CD4-positive, alpha-beta T cell treated with Interleukin-10 for 1 hour (primary cell): ENCODE measurements at regions not wholly inside any gene's neighbourhood (a gene's known extent, or its start where the extent isn't known, plus 50 kb on each side); places are given as distances from the start of the nearest gene placed in this dataset.
"Not testable (repeated sequence)": the region's sequence is repeated elsewhere in the genome, so short reads cannot be mapped to it uniquely, and the experiment has no call there.

ENCODE experiments used
- DNase-seq: peaks from one replicate; pipeline ENCODE4 v3.0.0-alpha.2; 2020

DNA sequence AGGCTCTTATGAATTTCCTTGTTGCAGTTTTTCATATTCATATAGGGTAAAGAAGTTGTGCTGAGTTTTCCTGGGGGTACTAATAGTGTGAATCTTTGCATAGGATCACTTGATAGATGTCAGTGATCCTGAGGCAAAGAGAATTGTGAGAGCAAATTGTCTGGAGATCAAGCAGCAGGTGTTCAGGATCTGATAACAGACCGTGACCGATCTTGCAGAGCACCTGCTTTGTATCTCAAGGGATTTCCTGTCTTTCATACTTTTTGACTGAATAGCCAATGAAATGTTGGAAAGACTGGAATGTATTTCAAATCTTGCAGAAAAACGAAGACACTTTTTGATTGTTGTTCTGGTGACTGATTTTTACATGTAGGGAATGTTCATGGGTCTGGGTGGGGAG lies 914.5 kb downstream of the STIM2 start:
- DNase-seq = no peak

DNA sequence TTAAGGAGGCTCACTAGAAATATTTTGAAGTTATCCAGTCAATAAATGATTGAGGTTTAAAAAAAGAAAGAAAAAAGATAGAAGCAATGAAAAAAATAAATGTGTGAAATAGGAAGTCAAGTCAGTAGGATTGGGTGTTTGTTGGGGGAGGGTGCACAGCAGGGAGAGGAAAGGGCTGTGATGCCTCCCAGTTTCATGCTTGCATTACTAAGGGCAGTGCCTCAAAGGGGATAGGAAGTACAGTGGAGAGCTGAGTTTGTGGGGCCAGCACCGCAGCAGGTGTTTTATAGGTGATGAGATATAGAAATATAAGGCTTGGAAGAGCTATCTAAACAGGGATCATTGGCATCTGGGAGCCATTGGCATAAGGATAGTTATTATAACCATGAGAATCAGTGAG lies 919.2 kb downstream of the STIM2 start:
- DNase-seq = no peak

DNA sequence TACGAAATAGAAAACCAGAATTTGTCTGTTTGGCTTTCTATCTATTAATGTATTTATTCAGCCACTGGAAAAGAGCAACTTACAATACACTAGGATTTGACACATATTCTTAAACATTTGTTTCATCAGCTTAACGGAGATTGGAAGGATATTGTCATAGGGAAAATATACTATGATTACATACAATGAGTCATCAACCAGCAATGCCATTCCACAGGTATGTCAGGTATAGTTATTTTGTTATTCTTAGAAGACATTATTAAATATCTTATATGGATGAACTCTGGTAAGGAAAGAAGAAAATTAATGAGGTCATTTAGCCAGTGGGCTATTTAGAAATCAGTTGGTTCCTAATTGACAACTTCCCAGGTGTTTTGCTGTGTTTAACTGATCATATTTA lies 926.6 kb downstream of the STIM2 start:
- DNase-seq = no peak

DNA sequence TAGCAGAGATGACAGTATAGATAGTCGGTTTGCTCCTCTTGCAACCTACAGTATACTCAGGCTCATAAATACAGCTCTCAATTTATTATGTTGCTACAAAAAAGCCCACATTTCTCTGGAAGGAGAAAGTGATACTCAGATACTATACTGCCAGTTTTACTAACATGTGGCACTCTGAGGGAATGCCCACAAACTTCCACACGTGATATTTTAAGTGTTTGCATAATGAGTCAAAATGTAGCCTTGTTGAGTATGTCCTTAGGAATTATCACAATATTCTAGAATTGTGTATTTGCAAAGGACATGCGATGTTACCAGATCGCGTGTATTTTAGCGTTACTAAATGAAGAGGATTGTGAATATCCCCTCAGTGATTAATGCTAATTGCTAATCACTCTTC lies 929.1 kb downstream of the STIM2 start:
- no peak for DNase-seq

DNA sequence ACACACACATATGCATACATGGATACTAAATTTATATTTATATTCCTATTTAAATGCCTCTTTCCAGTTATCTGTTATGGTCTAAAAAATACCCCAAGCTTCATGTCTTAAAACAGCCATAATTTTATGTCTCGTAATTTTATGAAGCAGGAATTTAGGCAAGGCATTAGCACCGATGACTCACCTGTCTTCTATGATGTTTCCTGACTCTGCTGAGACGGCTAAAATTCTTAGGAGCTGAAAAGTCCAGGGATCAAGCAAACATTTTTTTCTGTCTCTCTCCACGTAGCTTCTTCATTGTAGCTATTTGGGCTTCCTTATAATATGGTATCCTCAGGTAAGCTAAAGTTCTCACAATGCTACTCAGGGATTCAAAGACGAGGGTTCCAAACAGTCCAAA lies 930.3 kb downstream of the STIM2 start:
- no peak for DNase-seq

DNA sequence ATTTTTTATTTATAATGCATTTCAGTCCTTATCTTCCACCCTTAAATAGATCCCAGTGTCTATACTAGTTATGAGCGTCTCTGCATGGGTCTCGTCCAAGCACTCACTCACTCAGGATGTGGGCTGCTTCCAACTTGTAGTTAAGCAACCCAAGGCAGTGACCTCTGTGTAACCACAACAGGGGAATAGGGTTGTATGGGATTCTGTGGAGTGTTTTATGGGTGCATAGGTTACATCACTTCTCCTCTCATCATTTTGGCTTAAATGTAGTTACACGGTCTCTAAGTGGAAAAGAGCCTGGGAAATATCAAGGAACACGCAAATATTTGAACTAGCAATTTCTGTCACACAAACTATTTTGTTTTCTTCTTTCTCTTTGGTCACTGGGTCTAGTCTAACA lies 931.0 kb downstream of the STIM2 start:
- no peak for DNase-seq

DNA sequence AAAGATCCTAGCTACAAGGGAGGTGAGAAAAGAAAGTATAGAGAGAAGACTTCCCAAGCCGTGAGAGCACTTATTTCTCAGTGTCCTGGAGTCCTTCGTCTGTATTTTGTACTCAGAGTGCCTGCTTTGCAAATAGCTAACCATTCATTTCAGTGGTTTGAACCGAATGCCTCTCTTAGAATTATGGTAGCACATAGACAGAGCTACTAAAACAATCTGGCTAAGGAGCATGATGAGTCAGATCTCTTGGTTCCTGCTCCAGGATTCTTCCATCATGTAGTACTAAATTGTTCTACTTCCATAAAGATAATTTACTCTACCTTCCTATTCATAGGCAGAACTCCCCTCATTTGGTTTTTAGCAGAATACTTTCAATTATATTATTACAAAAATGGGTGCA lies 946.6 kb downstream of the STIM2 start:
- DNase-seq = no peak

DNA sequence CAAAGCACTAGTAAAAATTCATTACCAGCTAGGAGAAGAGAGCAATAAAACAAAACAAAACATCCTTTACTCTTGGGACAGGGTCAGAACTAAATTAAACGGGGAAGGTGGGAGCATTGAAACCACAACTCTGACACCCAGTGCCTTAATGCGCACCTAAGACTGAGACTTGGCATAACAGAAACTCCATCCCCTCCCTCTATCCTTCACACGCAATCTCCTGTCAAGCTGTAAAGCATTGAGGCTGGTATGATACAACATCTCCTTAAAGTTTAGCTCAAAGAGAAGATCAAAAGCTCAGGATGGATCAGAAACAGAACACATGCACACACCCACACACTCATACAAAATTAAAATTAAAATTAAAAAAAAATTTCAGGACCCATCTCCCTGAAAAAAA lies 951.3 kb downstream of the STIM2 start:
- no peak for DNase-seq

DNA sequence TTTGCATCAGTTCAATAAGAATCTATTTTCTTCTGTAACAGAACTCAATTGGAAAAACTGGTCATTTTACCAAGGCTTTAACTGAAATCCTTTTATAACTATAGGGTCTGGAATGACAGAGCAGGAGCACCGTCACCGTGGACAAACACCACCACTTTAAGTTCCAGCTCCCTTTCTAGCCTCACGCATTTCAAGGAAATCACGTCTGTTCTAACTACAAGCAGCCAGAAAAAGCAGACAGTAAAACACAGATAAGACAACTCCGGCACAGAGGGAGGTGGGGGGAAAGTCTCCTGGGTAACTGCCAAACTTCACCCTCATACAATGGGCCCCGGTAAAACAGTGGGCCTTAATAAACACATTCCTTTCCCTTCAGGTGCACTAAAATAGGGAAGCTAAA lies 952.6 kb downstream of the STIM2 start:
- DNase-seq = not testable (repeated sequence)

DNA sequence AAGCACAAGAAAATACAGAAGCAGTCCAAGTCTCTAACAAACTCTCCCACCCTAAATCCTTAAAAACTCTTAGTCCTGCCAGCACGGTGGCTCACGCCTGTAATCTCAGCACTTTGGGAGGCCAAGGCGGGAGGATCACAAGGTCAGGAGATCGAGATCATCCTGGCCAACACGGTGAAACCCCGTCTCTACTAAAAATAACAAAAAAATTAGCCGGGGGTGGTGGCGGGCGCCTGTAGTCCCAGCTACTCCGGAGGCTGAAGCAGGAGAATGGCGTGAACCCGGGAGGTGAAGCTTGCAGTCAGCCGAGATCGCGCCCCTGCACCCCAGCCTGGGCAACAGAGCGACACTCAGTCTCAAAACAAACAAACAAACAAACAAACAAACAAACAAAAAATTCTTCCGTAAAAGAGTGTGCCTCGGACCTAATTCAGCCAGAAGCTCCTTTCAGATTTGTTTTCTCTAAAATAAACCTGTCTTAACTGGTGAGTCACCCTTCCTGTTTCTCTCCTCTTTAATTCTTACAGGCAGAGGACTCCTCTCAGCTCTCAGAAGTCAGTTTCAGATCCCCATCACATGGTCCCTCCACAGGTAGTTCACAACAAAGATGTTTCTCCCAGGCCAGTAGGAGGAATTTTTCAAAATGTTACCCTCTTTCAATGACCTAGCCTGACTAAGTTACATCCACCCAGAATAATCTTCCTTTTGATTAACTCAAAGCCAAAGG lies 953.2 kb downstream of the STIM2 start:
- DNase-seq = not testable (repeated sequence)

DNA sequence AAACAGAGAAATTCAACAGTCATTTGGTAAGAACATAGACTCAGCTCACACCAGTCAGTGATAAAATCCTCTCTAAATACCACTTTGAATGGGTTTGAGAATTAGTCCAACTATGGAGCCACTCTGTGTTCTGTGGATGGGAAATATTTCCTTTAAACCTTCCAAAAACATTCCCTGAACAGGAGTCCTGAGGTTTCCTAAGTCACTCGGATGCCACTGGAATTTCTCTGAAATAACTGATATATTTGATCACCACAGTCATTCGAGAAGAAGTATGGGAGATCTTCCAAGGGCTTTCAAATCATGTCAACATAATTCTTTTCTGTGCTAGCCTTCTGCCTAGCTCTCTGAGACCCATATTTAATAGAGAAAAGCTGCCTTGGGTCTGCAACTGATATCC lies 958.6 kb downstream of the STIM2 start:
- no peak for DNase-seq

DNA sequence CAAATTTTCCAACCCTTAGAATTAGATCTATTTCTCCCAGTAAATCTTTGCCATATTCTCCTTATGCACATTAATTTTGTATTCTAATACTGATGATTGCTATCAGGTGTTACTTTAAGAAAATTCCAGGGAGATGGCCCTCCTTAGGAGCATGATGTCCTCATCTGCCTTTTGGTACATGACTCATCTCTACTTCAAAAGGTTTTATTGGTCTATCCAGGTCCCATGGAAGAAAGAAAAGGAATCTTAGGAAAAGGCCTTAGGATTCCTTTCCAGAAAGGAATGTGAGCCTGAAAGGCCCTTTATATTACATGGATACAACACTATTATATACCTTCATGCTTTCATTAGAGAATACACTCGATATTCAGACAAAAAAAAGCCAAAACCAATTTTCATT lies 968.2 kb downstream of the STIM2 start:
- DNase-seq = no peak

DNA sequence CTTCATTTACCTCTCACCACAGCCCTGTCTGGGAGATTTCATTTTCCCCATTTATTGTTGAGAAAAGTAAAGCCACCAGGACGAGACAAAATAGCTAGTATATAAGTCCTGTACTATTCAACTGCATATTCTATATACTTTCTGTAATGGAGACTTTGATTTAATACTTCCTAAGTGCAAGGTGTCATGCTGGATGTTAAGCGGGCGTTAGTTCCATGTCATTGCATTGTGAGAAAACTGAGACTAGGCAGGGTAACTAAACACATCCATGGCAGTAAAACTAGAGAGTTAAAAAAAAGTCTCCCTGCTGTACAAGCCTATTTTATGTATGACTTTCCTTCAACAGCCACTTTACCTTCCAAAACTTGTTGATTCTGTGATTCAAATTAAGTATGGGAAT lies 969.6 kb downstream of the STIM2 start:
- DNase-seq = no peak

DNA sequence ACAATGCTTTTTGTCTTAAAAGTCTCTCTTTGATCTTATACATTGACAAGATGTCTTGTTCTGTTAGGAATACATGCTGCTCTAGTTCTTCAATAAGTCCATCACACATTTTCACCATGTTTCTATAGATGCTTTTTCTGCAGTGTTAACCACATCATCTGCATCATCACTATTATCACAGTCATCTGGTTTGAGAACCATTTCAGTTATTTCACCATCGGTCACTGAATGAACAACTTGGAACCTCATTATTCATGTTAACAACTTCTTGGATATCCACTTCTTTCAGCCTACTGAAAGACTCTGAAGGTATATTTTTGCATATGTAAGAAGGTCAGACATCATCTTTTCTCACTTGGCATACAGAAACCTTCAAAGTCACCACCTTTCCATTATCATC lies 975.2 kb downstream of the STIM2 start:
- DNase-seq = no peak

DNA sequence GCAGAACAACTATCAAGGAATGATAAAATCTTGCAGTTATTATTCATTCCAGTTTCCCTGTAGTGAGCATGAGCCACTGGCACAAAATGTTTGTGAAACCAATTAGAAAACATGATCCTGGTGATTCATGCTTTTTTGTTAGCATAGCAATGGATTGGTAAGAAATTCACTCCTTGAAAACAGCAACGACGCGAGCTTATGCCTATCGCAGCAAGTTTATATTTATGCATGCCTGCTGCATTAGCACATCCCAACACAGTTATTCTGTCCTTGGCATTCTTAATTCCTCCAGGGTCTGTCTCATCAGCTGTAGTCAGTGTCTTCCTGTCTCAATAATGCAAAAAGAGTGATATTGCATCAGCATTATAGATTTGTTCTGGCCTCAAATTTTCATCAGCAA lies 975.9 kb downstream of the STIM2 start:
- no peak for DNase-seq

DNA sequence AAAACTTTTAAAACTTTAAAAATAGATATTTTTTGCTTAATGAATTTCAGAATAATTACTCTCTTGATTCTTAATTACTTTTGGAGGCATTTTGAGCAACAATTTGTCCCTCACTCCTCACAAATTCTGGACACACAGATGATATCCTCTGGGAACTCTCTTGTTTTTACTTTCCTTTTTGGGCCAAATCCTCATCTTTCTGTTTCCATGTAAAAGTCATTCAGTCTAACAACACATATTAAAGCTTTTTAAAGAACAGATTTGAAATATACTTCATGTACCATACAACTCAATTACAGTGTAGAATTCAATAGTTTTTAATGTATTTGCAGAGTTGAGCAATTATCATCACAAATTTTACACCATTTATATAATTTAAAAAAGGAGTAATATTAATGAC lies 983.1 kb downstream of the STIM2 start:
- no peak for DNase-seq

DNA sequence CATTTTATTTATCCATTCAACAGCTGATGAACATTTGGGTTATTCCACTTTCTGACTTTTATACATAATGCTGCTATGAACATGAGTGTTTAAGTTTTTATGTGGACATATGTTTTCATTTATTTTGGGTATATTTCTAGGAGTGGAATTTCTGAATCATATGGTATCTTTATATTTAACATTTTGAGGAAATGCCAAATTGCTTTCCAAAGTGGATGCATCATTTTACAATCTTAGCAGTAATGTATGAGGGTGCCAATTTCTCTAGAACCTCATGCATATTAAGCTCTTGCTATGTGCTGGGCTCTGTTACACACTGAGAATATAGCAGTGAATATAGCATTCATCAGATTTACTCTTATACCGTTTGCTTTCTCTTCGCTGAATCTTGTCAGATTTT lies 983.7 kb downstream of the STIM2 start:
- no peak for DNase-seq

DNA sequence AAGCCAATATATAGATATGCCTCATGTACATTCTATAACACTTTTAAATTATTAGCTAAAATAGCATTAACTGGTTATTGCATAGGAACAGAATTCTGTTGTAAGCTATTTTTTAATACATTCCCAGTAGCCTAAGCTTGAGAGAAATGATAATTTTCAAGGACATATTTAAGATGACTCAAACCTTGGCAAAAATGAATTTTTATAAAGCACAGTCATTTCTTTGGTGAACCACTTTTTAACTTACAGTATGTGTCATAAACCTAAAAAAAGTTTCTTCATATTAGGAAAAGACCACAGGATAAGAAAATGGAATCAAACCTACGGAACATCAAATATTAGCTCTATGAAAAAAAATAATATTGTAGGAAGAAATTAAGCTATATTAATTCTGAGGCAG lies 986.3 kb downstream of the STIM2 start:
- no peak for DNase-seq

DNA sequence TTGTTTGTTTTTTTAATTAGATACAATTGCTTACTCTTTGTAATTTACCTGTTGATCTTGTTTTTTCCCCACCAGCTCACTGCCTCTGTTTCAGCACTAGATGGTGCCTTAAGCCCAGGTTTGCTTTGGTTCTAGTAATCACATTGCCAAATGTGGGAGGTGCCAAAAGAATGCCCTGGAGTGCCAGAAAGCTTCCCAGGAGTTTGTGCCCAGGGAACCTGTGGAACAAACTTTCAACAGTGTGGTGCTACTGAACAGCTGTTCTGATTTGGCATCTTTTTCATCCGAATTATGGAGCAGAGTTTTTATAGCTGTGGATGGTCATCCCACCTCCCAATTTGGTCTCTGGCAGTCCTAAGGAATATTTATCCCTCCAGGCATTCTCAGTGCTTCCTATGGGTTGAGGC lies 1000.7 kb downstream of the STIM2 start:
- DNase-seq = no peak

DNA sequence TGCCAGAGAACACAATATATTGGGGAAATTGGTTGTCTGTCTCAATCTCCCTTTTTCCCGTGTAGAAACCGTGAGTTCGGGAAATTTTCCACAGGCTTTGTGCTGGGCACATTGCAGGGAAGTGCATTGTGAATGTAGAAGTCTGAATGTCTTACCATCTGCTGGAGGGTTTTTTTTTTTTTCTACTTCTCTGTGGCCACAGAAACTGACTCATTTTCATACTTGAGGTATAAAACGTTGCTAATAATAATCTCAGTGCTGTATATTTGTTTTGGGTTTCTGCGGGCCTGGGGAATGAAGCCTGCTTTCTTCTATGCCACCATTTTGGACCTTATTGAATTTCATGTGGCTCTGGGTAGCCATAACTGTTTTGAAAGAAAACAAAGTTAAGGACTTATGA lies 1001.2 kb downstream of the STIM2 start:
- DNase-seq = no peak

DNA sequence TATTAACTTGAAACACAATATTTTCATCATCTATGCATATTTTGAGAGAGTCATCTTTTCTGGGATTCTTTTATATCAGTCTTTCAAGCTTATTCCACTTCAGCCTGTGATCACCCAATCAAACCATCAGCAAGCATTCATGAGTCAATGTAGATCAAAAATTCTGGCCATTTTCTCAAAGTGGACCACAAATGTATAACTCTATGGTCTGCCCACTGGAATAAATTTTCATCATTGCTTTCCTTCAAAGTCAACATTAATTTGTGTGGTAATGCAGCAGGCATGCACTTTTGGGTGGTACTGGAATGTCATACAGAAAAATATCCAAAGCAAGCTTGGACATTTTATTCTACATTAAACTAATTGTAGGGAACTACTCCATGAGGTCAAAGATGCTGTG lies 1013.0 kb downstream of the STIM2 start:
- no peak for DNase-seq

DNA sequence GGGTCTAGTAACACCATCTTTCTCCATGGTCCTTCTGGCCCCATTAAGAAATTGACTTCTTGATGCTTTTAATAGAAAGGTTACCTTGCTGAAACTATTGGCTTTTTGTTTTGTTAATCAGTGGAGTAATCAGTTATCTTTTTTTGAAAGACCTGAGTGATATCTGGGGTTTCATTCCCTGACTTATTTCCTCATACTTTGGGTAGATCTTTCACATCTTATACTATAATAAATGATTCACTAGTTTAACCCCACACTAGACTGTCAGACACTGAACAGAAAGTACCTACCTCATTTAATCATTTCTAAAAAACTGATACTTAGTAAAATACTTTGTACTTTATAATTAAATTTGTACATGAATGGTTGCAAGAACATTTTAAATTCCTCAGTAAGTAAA lies 1021.1 kb downstream of the STIM2 start:
- DNase-seq = no peak

DNA sequence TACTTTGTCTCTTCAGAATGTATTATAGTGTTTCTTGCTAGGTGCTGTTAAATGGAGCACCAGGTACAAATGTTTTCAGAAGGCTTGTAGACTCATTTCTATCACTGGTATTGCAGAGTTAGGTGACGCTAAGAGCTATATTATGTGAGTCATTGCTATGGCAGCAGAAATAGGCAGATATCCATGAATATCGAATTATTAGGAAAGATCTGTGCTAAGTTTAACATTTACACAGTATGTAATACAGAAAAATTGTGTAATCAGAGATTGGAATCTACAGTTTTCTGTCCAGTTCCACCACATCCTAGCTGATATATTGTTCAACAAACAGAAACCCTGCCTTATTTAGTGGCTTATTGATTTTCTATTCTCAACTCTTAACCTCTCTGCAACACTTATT lies 1025.5 kb downstream of the STIM2 start:
- DNase-seq = no peak

DNA sequence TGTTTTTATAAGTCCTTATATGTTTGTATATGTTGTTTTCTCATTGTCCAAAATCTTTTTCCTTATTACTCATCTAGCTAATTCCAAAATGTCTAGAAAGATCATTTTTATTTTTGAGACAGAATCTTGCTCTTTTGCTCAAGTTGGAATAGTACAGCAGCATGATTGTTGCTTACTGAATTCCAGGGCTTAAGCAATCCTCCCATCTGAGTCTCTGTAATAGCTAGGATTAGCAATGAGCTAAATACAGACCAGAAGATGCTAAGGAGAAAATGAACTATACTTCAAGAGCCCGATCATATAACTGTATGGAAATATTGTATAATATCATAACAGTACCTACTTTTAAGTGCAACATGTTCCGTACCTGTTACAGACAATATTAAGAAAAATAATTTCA lies 1027.0 kb downstream of the STIM2 start:
- no peak for DNase-seq

DNA sequence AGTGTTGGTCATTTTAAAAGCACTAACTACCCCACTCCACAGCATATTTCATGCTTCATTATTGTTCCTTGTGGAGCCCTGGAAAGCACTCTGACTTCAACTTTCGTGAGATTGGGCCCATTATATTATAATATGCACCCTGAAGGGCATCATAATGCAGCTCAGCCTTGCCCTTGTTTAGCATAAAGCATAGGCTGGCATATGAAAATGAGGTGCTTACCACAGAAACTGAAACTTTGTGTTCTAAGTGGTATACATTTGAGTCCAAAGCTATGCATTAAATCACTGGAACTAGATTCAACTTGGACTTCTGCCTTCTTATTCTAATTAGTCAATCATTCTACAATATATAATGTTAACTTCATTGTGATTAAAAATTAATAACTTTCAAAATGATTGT lies 1027.9 kb downstream of the STIM2 start:
- DNase-seq = no peak

DNA sequence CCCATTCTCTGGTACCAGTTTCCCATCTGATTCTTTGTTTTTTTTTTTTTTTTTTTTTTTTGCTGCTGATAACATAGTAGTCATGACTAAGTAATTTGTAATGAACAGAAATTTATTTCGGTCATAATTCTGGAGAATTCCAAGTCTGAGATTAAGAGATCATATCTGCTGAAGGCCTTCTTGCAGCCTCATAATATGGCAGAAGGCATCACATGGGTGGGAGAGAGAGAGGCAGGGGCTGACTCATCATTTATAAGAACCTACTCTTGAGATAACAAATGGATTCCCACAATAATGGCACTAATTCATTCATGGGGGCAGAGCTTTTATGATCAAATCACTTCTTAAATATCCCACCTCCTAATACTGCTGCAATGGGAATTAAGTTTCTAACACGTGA lies 1034.3 kb downstream of the STIM2 start:
- DNase-seq = no peak
